Testis (tissue), 2 donors: ENCODE measurements at regions not wholly inside any gene's neighbourhood (a gene's known extent, or its start where the extent isn't known, plus 50 kb on each side); places are given as distances from the start of the nearest gene placed in this dataset.

Source experiments
- POLR2A ChIP-seq: fragments of 450-650 bp; IDR thresholded peaks from one replicate; pipeline ENCODE4 v1.6.1; 2017; ENCODE audit warnings: antibody characterized with exemption, mild to moderate bottlenecking, moderate library complexity
- TF ChIP-seq, protein P1 (sequence below), 3 experiments: fragments of 450-650 bp in 2 of 3; fragments of 200-600 bp in 1 of 3; sonication (generic) in 1 of 3; IDR thresholded peaks; one replicate each; pipeline ENCODE4 v1.5.1; 2016 to 2019; ENCODE audit warnings: antibody characterized with exemption in 3 of 3, mild to moderate bottlenecking in 2 of 3, moderate library complexity in 1 of 3

DNA sequence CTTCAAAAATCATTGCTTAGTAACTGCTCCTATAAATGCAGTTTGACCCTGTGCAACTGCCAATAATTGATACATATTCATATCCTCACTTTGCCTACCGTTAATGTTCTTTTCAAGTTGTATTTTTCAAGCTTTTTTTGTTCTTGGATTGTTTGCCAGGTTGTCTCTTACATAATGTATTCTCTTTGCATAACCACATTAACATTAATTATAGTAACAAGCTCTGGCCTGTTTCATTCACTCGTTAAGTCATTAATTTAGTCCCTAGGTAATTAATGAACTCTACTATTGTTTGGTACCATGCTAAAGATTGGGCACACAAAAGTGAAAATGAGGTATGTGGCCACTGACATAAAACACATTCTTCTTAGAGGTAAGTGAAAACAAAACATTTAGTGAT is 1338.8 kb downstream of the NSUN3 start:
- TF ChIP-seq, protein P1, sequence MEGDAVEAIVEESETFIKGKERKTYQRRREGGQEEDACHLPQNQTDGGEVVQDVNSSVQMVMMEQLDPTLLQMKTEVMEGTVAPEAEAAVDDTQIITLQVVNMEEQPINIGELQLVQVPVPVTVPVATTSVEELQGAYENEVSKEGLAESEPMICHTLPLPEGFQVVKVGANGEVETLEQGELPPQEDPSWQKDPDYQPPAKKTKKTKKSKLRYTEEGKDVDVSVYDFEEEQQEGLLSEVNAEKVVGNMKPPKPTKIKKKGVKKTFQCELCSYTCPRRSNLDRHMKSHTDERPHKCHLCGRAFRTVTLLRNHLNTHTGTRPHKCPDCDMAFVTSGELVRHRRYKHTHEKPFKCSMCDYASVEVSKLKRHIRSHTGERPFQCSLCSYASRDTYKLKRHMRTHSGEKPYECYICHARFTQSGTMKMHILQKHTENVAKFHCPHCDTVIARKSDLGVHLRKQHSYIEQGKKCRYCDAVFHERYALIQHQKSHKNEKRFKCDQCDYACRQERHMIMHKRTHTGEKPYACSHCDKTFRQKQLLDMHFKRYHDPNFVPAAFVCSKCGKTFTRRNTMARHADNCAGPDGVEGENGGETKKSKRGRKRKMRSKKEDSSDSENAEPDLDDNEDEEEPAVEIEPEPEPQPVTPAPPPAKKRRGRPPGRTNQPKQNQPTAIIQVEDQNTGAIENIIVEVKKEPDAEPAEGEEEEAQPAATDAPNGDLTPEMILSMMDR (IDR thresholded peaks at IDR 0.05): no peak
- no peak for TF ChIP-seq POLR2A
